ENCODE measurements at regions not wholly inside any gene's neighbourhood (a gene's known extent, or its start where the extent isn't known, plus 50 kb on each side); places are given as distances from the start of the nearest gene placed in this dataset.

GRCh38 chr18:55879331-55879730 lies 291.3 kb upstream of the TCF4 start:
- Histone ChIP-seq H3K4me3 (ENCODE audit: low read depth in 2 of 2, low read length in 2 of 2) (no peak overlapping the region), H3K27me3 (ENCODE audit: control insufficient read depth, insufficient read depth, low read length) (no peaks in the 10 kb centered on the region), H3K27ac (ENCODE audit: low read length) (no peak overlapping the region), H3K9me3 (ENCODE audit: control insufficient read depth, insufficient read depth, low read depth, low read length) (no peaks in the 10 kb centered on the region), H3K4me1 (ENCODE audit: control insufficient read depth, insufficient read depth, low read length) (no peaks in the 10 kb centered on the region), H3K36me3 (ENCODE audit: control insufficient read depth, insufficient read depth, low read length) (no peaks in the 10 kb centered on the region)
- in situ Hi-C loops (cut with HindIII; ENCODE audit: low pct_unique_long_range_greater_than_20kb, low sequenced_read_pairs), result no loop called here
- ATAC-seq, result no peak
- ChIA-PET POLR2A (interaction anchor here (0.5 kb wide), 1 partner anchor 44 kb away, joined by 5 read pairs; no protein-coding TSS in a partner anchor), CTCF (no interaction called here)
- intact Hi-C loops (cut with micrococcal nuclease; ENCODE audit: unreplicated experiment), result no loop called here
- DNase-seq (ENCODE audit: low read depth, low spot score), result no peak
- no TSS peak for BruUV-seq (replicated peaks)
- TF ChIP-seq CTCF (IDR thresholded peaks at IDR 0.05) (no peak), POLR2AphosphoS5 (IDR thresholded peaks at IDR 0.05; ENCODE audit: low read depth, low read length) (no peak), SIN3A (IDR thresholded peaks at IDR 0.05; ENCODE audit: borderline replicate concordance, insufficient read depth, low read depth, low read length) (no peak), TCF7L2 (IDR thresholded peaks at IDR 0.05; ENCODE audit: low read depth, low read length) (no peak), REST (IDR thresholded peaks at IDR 0.05; ENCODE audit: insufficient read depth in 1 of 2, low read depth in 2 of 2, low read length in 1 of 2) (no peak)

- DNase-seq (ENCODE audit: low read depth, low spot score) (no peak), ATAC-seq (no peak)
- BruUV-seq (replicated peaks), result no TSS peak
- Histone ChIP-seq H3K9me3 (ENCODE audit: control insufficient read depth, insufficient read depth, low read depth, low read length) (no peaks in the 10 kb centered on the region), H3K4me3 (ENCODE audit: low read depth in 2 of 2, low read length in 2 of 2) (no peak overlapping the region), H3K4me1 (ENCODE audit: control insufficient read depth, insufficient read depth, low read length) (no peaks in the 10 kb centered on the region), H3K27me3 (ENCODE audit: control insufficient read depth, insufficient read depth, low read length) (no peaks in the 10 kb centered on the region), H3K27ac (ENCODE audit: low read length) (no peak overlapping the region), H3K36me3 (ENCODE audit: control insufficient read depth, insufficient read depth, low read length) (no peaks in the 10 kb centered on the region)
- intact Hi-C loops (cut with micrococcal nuclease; ENCODE audit: unreplicated experiment) (no loop called here), in situ Hi-C loops (cut with HindIII; ENCODE audit: low pct_unique_long_range_greater_than_20kb, low sequenced_read_pairs) (no loop called here)
- ChIA-PET POLR2A (no interaction called here), CTCF (no interaction called here)
- TF ChIP-seq TCF7L2 (IDR thresholded peaks at IDR 0.05; ENCODE audit: low read depth, low read length), result no peak
- TF ChIP-seq CTCF (IDR thresholded peaks at IDR 0.05), result no peak
- TF ChIP-seq POLR2AphosphoS5 (IDR thresholded peaks at IDR 0.05; ENCODE audit: low read depth, low read length), result no peak
- no peak for TF ChIP-seq SIN3A (IDR thresholded peaks at IDR 0.05; ENCODE audit: borderline replicate concordance, insufficient read depth, low read depth, low read length)
- no peak for TF ChIP-seq REST (IDR thresholded peaks at IDR 0.05; ENCODE audit: insufficient read depth in 1 of 2, low read depth in 2 of 2, low read length in 1 of 2)
These were observed 290.2 kb upstream of the TCF4 start for GRCh38 chr18:55878224-55878623.

Measured in Panc1 (cell line).